MCF 10A (cell line): ENCODE measurements at regions not wholly inside any gene's neighbourhood (a gene's known extent, or its start where the extent isn't known, plus 50 kb on each side); places are given as distances from the start of the nearest gene placed in this dataset.
"Not testable (repeated sequence)": the region's sequence is repeated elsewhere in the genome, so short reads cannot be mapped to it uniquely, and the experiment has no call there.

Experiments
- BruUV-seq: library from RNA; stranded (reverse); fragments of 400-500 nt; replicated peaks from 2 replicates; lab custom pipeline; 2021; lab: Mats Ljungman, UMichigan
- CTCF ChIA-PET: fragments of 300-600 bp; sonication (Branson Sonifier 250); formaldehyde crosslinking; extraction: SDS; loops from one replicate; lab custom pipeline; 2021; ENCODE audit warnings: antibody characterized with exemption, inconsistent platforms; lab: Yijun Ruan, JAX
- POLR2A ChIA-PET: fragments of 300-600, 350-650 bp; sonication (Branson Sonifier 250); formaldehyde crosslinking; extraction: SDS; loops from one replicate; lab custom pipeline; 2020; ENCODE audit warnings: antibody characterized with exemption, inconsistent platforms; lab: Yijun Ruan, JAX
- DNase-seq: peaks from one replicate; pipeline ENCODE4 v3.0.0-alpha.2; 2018; ENCODE audit not compliant: unreplicated experiment
- H3K27ac Mint-ChIP-seq: one replicate; pipeline ENCODE4 v1.8.0; 2022; ENCODE audit warnings: mild to moderate bottlenecking, low read depth, mixed read lengths; ENCODE audit not compliant: unreplicated experiment
- H3K27me3 Mint-ChIP-seq: one replicate; pipeline ENCODE4 v1.8.0; 2022; ENCODE audit warnings: mixed read lengths; ENCODE audit not compliant: insufficient read depth, unreplicated experiment
- H3K36me3 Mint-ChIP-seq: one replicate; pipeline ENCODE4 v1.8.0; 2022; ENCODE audit warnings: mild to moderate bottlenecking, moderate library complexity, mixed read lengths; ENCODE audit not compliant: insufficient read depth, unreplicated experiment
- H3K4me1 Mint-ChIP-seq: one replicate; pipeline ENCODE4 v1.8.0; 2022; ENCODE audit warnings: mixed read lengths; ENCODE audit not compliant: insufficient read depth, unreplicated experiment
- H3K4me3 Mint-ChIP-seq: one replicate; pipeline ENCODE4 v1.8.0; 2022; ENCODE audit warnings: mild to moderate bottlenecking, moderate library complexity, mixed read lengths; ENCODE audit not compliant: unreplicated experiment
- H3K9me3 Mint-ChIP-seq: one replicate; pipeline ENCODE4 v1.8.0; 2022; ENCODE audit warnings: mixed read lengths; ENCODE audit not compliant: unreplicated experiment
- CTCF ChIP-seq: fragments of 200-600 bp; IDR thresholded peaks from one replicate; pipeline ENCODE4 v1.8.0; 2022; ENCODE audit warnings: antibody characterized with exemption, mild to moderate bottlenecking; ENCODE audit not compliant: unreplicated experiment
- intact Hi-C: fragments of 100-400 bp; cut with micrococcal nuclease; formaldehyde crosslinking; loops from 2 replicates; pipeline ENCODE4 v1.14.1; 2022

DNA sequence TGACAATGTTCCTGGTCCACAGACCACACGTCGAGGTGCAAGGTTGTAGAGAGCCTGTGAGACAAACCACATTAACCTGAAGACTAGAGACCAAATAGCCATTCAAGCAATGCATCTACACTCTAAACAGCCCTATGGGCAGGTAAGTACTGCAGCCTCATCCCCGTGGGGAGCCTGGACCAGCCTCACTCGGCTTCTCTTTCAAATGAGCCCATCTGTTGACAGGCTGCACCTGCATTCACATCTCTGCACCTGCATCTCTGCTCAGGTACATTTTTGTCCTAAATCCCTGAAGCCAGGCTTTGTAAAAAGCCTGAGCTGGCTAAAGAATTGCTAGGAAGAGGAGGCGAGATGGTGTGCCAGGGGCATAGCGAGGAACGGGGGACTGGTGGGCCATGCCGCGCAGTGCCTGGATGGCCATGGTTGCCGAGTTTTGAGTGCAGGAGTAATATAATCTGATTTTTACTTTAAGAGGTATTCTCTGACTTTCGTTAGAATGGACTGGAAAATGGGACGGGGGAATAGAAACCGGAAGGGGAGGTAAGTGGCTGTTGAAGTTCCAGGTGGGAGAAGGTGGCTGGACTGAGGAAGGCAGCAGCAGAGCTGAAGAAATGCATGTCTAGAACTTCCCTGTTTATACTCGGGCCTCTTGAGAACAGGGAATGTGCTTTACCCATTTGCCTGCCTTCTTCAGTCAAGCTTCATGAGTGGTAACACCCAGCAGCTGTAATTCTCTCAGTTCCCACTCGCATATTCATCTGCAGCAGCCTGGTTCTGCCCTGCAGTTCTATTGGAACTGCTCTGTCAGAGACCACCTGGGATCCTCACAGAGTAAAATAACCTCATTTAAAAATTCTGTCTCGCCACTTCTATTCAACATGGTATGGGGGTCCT is 226.4 kb downstream of the OPA1 start:
- H3K27me3 Mint-ChIP-seq, result no peaks in the 10 kb centered on the region
- no peaks in the 10 kb centered on the region for H3K9me3 Mint-ChIP-seq
- ChIA-PET CTCF (no interaction called here), POLR2A (interaction anchor here (1.3 to 1.5 kb wide), 2 partner anchors 10 to 37 kb away, joined by 4 to 6 read pairs; no protein-coding TSS in a partner anchor)
- no peak for DNase-seq
- no peak overlapping the region for H3K4me3 Mint-ChIP-seq
- intact Hi-C loops, result no loop called here
- H3K4me1 Mint-ChIP-seq, result peaks cover 6% of the 10 kb centered on the region
- no TSS peak for BruUV-seq
- no peak for TF ChIP-seq CTCF
- no peak overlapping the region for H3K27ac Mint-ChIP-seq
- no peaks in the 10 kb centered on the region for H3K36me3 Mint-ChIP-seq

GRCh38 chr3:193821151-193821668 is 228.2 kb downstream of the OPA1 start:
- BruUV-seq, result no TSS peak
- H3K36me3 Mint-ChIP-seq, result no peaks in the 10 kb centered on the region
- no peak overlapping the region for H3K27ac Mint-ChIP-seq
- ChIA-PET POLR2A (interaction anchor here (1.0 to 1.5 kb wide), 2 partner anchors 8 to 9 kb away, joined by 3 to 6 read pairs; no protein-coding TSS in a partner anchor), CTCF (no interaction called here)
- no peaks in the 10 kb centered on the region for H3K27me3 Mint-ChIP-seq
- peaks cover 12% of the 10 kb centered on the region for H3K4me1 Mint-ChIP-seq
- no peak overlapping the region for H3K4me3 Mint-ChIP-seq
- no peak for DNase-seq
- no peaks in the 10 kb centered on the region for H3K9me3 Mint-ChIP-seq
- intact Hi-C loops, result no loop called here
- no peak for TF ChIP-seq CTCF

GRCh38 chr3:193822492-193823212 is 229.6 kb downstream of the OPA1 start:
- POLR2A ChIA-PET, result no interaction called here
- BruUV-seq, result no TSS peak
- Mint-ChIP-seq H3K4me1 (peaks cover 20% of the 10 kb centered on the region), H3K36me3 (no peaks in the 10 kb centered on the region), H3K4me3 (no peak overlapping the region), H3K9me3 (no peaks in the 10 kb centered on the region), H3K27me3 (no peaks in the 10 kb centered on the region), H3K27ac (peak overlapping the region; percentile 40)
- intact Hi-C loops, result no loop called here
- CTCF ChIA-PET, result no interaction called here
- no peak for TF ChIP-seq CTCF
- DNase-seq, result no peak

GRCh38 chr3:193823213-193823605 is 230.2 kb downstream of the OPA1 start:
- H3K4me3 Mint-ChIP-seq, BruUV-seq, H3K36me3 Mint-ChIP-seq, DNase-seq, H3K9me3 Mint-ChIP-seq, intact Hi-C loops, H3K27me3 Mint-ChIP-seq, CTCF ChIA-PET: not testable (repeated sequence)
- H3K4me1 Mint-ChIP-seq, result peaks cover 20% of the 10 kb centered on the region
- H3K27ac Mint-ChIP-seq, result peak overlapping the region; percentile 40
- POLR2A ChIA-PET, result interaction anchor here (0.7 kb wide), 1 partner anchor 36 kb away, joined by 3 read pairs; no protein-coding TSS in a partner anchor
